GM10248 (cell line): ENCODE measurements at regions not wholly inside any gene's neighbourhood (a gene's known extent, or its start where the extent isn't known, plus 50 kb on each side); places are given as distances from the start of the nearest gene placed in this dataset.

Experiments used
- CTCF ChIA-PET: fragments of 300-600 bp; sonication (Branson Sonifier 250); formaldehyde crosslinking; extraction: SDS; loops from one replicate; lab custom pipeline; 2021; ENCODE audit warnings: antibody characterized with exemption; lab: Yijun Ruan, JAX
- POLR2A ChIA-PET: fragments of 350-650 bp; sonication (Branson Sonifier 250); formaldehyde crosslinking; extraction: SDS; loops from one replicate; lab custom pipeline; 2020; ENCODE audit warnings: antibody characterized with exemption; lab: Yijun Ruan, JAX
- DNase-seq: peaks from one replicate; pipeline ENCODE4 v3.0.0; 2012; ENCODE audit errors: extremely low spot score
- CTCF ChIP-seq: IDR thresholded peaks from 2 replicates; pipeline ENCODE4 v1.5.1; 2012; ENCODE audit warnings: mild to moderate bottlenecking, low read depth; ENCODE audit errors: extremely low read depth, missing control alignments, control extremely low read depth

DNA sequence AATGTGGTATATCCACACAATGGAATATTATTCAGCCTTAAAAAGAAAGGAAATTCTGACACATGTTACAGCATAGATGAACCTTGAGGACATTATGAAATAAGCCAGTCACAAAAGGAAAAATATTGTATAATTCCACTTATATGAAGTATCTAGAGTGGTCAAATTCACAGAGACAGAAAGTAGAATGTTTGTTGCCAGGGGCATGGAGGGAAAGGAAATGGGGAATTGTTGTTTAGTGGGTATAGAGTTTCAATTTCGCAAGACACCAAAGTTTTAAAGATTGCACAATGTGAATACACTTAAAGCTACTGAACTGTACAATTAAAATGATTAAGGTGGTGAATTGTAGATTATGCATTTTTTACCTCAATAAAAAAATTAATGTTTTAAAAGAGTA lies 92.9 kb downstream of the TXNL1 start:
- ChIA-PET POLR2A (no interaction called here), CTCF (no interaction called here)
- no peak for DNase-seq
- TF ChIP-seq CTCF, result no peak

DNA sequence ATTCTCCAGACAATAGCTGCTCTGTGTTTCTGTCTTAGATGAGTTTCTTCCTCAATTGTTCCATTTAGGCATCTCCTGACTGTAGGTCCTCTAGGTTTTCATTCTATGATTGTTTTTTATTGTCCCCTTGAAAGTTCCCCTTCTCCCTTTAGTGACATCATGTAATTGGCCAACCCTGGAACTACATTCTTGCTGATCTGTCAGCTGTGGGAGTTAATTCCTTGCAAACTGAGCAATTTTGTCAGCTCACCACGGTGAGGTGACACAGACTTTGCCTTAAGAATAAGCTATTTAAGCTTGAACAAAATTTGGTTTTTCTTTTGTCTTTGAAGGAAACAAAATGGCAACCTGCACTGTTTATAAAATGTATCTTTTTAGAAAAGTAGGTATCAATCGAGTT lies 95.9 kb downstream of the TXNL1 start:
- no peak for TF ChIP-seq CTCF
- ChIA-PET POLR2A (no interaction called here), CTCF (interaction anchor here (1.3 kb wide), 1 partner anchor 11 kb away, joined by 3 read pairs; no protein-coding TSS in a partner anchor)
- no peak for DNase-seq

GRCh38 chr18:56541793-56542192 lies 96.6 kb downstream of the TXNL1 start:
- CTCF ChIA-PET, result interaction anchor here (1.3 to 1.6 kb wide), 2 partner anchors 9 to 11 kb away, joined by 3 read pairs; no protein-coding TSS in a partner anchor
- TF ChIP-seq CTCF, result no peak
- DNase-seq, result no peak
- POLR2A ChIA-PET, result no interaction called here

- no peak for DNase-seq
- ChIA-PET CTCF (interaction anchor here (1.6 kb wide), 1 partner anchor 9 kb away, joined by 3 read pairs; no protein-coding TSS in a partner anchor), POLR2A (no interaction called here)
- no peak for TF ChIP-seq CTCF
Measured at GRCh38 chr18:56541340-56541739, 97.1 kb downstream of the TXNL1 start.

DNA sequence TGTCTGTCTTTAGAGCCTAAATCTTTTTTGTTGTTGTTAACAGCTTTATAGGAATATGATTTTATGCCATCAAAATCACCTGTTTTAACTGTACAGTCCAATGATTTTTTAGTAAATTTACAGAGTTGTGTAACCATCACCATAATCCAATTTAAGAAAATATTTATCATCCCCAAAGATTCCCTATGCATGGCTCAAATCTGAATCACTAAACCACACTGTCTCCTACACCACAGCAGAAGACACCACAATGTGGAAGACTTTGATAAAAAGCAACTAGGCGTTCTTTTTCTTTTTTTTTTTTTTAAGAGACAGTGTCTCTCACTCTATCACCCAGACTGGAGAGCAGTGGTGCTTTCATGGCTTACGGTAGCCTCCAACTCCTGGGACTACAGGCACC lies 99.6 kb downstream of the TXNL1 start:
- ChIA-PET CTCF (interaction anchor here (1.0 to 1.4 kb wide), 3 partner anchors 9 to 1304 kb away, joined by 3 to 4 read pairs (median 4); no protein-coding TSS in a partner anchor), POLR2A (no interaction called here)
- DNase-seq, result no peak
- TF ChIP-seq CTCF, result no peak

- ChIA-PET CTCF (no interaction called here), POLR2A (no interaction called here)
- no peak for TF ChIP-seq CTCF
- DNase-seq, result peak; percentile 30
Measured at GRCh38 chr18:56532176-56532840, 106.1 kb downstream of the TXNL1 start.
